IMR-90 (cell line): ENCODE measurements at regions not wholly inside any gene's neighbourhood (a gene's known extent, or its start where the extent isn't known, plus 50 kb on each side); places are given as distances from the start of the nearest gene placed in this dataset.

Experiments
- ATAC-seq: fragments of 200-7000 bp; cut with Tn5 transposase; 2 replicates; pipeline ENCODE4 v1.9.1; 2020; ENCODE audit warnings: low read depth, mild to moderate bottlenecking, moderate library complexity
- BruUV-seq: library from RNA; stranded (reverse); fragments of 400-500 nt; replicated peaks from 2 replicates; lab custom pipeline; 2021; lab: Mats Ljungman, UMichigan
- CTCF ChIA-PET: fragments of 300-600 bp; formaldehyde crosslinking; extraction: SDS; loops from one replicate; lab custom pipeline; 2021; ENCODE audit warnings: antibody characterized with exemption; lab: Yijun Ruan, JAX
- POLR2A ChIA-PET: fragments of 300-600 bp; sonication (Branson Sonifier 250); formaldehyde crosslinking; loops from one replicate; lab custom pipeline; 2022; ENCODE audit warnings: antibody characterized with exemption; ENCODE audit not compliant: unreplicated experiment; lab: Charles Lee
- DNase-seq: peaks from one replicate; pipeline ENCODE4 v3.0.0; 2013
- H2AFZ ChIP-seq: replicated peaks from 2 replicates; pipeline ENCODE3; 2013; ENCODE audit warnings: low read length, mild to moderate bottlenecking; ENCODE audit not compliant: poor library complexity
- H2AK5ac ChIP-seq: 2 replicates; pipeline ENCODE4 v1.6.1; 2013; ENCODE audit warnings: low read depth, low read length, inconsistent platforms
- H2AK9ac ChIP-seq: replicated peaks from 2 replicates; pipeline ENCODE3; 2013; ENCODE audit warnings: mild to moderate bottlenecking, low read depth, low read length, moderate library complexity; ENCODE audit not compliant: poor library complexity
- H2BK120ac ChIP-seq: 2 replicates; pipeline ENCODE4 v1.6.1; 2013; ENCODE audit warnings: low read depth, low read length, inconsistent platforms
- H2BK15ac ChIP-seq: 3 replicates; pipeline ENCODE4 v1.6.1; 2013; ENCODE audit warnings: low read depth, low read length, inconsistent platforms
- H2BK20ac ChIP-seq: 2 replicates; pipeline ENCODE4 v1.6.1; 2013; ENCODE audit warnings: low read depth, mild to moderate bottlenecking, inconsistent platforms, low read length, moderate library complexity
- H2BK5ac ChIP-seq: 2 replicates; pipeline ENCODE4 v1.6.1; 2013; ENCODE audit warnings: mild to moderate bottlenecking, low read depth, low read length, inconsistent platforms; ENCODE audit not compliant: poor library complexity, severe bottlenecking
- H3K14ac ChIP-seq: replicated peaks from 2 replicates; pipeline ENCODE4 v1.6.1; 2013; ENCODE audit warnings: low read depth, low read length, inconsistent platforms
- H3K18ac ChIP-seq: 2 replicates; pipeline ENCODE4 v1.6.1; 2013; ENCODE audit warnings: low read depth, low read length, control low read depth
- H3K23ac ChIP-seq: 2 replicates; pipeline ENCODE4 v1.6.1; 2013; ENCODE audit warnings: low read depth, low read length, inconsistent platforms
- H3K27ac ChIP-seq: 2 replicates; pipeline ENCODE4 v1.5.1; 2013; ENCODE audit warnings: mild to moderate bottlenecking, control low read depth, low read length; ENCODE audit not compliant: insufficient read depth
- H3K27me3 ChIP-seq: 2 replicates; pipeline ENCODE4 v1.6.1; 2013; ENCODE audit warnings: low read length; ENCODE audit not compliant: control insufficient read depth, insufficient read depth
- H3K36me3 ChIP-seq: 2 replicates; pipeline ENCODE4 v1.6.1; 2013; ENCODE audit warnings: low read length, mixed read lengths; ENCODE audit not compliant: control insufficient read depth, insufficient read depth
- H3K4ac ChIP-seq: 2 replicates; pipeline ENCODE4 v1.6.1; 2013; ENCODE audit warnings: low read depth, low read length, inconsistent platforms
- H3K4me1 ChIP-seq: 2 replicates; pipeline ENCODE4 v1.6.1; 2013; ENCODE audit warnings: low read length, mixed read lengths; ENCODE audit not compliant: control insufficient read depth, insufficient read depth
- H3K4me2 ChIP-seq: 2 replicates; pipeline ENCODE4 v1.6.1; 2013; ENCODE audit warnings: low read depth, mild to moderate bottlenecking, control low read depth, low read length, moderate library complexity
- H3K4me3 ChIP-seq: 2 replicates; pipeline ENCODE4 v1.5.1; 2013; ENCODE audit warnings: low read depth, mild to moderate bottlenecking, control low read depth, low read length, moderate library complexity; ENCODE audit not compliant: insufficient read depth
- H3K56ac ChIP-seq: 2 replicates; pipeline ENCODE4 v1.6.1; 2013; ENCODE audit warnings: low read length, inconsistent platforms; ENCODE audit not compliant: insufficient read depth; ENCODE audit errors: extremely low read depth
- H3K79me1 ChIP-seq, 2 experiments: 2 replicates each; pipeline ENCODE4 v1.6.1; 2013; ENCODE audit warnings: low read length in 2 of 2, inconsistent platforms in 1 of 2, low read depth in 1 of 2
- H3K9ac ChIP-seq: 2 replicates; pipeline ENCODE4 v1.6.1; 2013; ENCODE audit warnings: low read depth, low read length, control low read depth
- H3K9me1 ChIP-seq: 2 replicates; pipeline ENCODE4 v1.6.1; 2013; ENCODE audit warnings: low read length, inconsistent platforms; ENCODE audit not compliant: insufficient read depth
- H3K9me3 ChIP-seq: 2 replicates; pipeline ENCODE4 v1.6.1; 2013; ENCODE audit warnings: low read length; ENCODE audit not compliant: control insufficient read depth, insufficient read depth
- H4K20me1 ChIP-seq: 2 replicates; pipeline ENCODE4 v1.6.1; 2013; ENCODE audit warnings: low read length, inconsistent platforms; ENCODE audit not compliant: insufficient read depth
- H4K5ac ChIP-seq: 2 replicates; pipeline ENCODE4 v1.6.1; 2013; ENCODE audit warnings: mild to moderate bottlenecking, low read depth, low read length, control low read depth
- H4K8ac ChIP-seq, 2 experiments: 2 replicates each; pipeline ENCODE4 v1.6.1; 2013; ENCODE audit warnings: low read depth in 2 of 2, low read length in 2 of 2, control low read depth in 1 of 2, inconsistent platforms in 1 of 2
- H4K91ac ChIP-seq: 2 replicates; pipeline ENCODE4 v1.6.1; 2013; ENCODE audit warnings: low read depth, low read length, inconsistent platforms; ENCODE audit not compliant: insufficient read depth
- BHLHE40 ChIP-seq: fragments of 150-350 bp; IDR thresholded peaks from 2 replicates; pipeline ENCODE4 v1.6.1; 2016; ENCODE audit warnings: mild to moderate bottlenecking, low read depth, low read length
- CEBPB ChIP-seq: IDR thresholded peaks from 2 replicates; pipeline ENCODE4 v1.6.1; 2012; ENCODE audit warnings: low read depth, low read length, improper control_type of control experiment
- CHD1 ChIP-seq: IDR thresholded peaks from 2 replicates; pipeline ENCODE4 v1.6.1; 2012; ENCODE audit warnings: low read depth, low read length, improper control_type of control experiment
- CTCF ChIP-seq: conservative IDR thresholded peaks from 2 replicates; pipeline ENCODE4 v1.5.1; 2012; ENCODE audit warnings: mild to moderate bottlenecking, low read depth, low read length, improper control_type of control experiment
- FOS ChIP-seq: fragments of 150-350 bp; IDR thresholded peaks from 2 replicates; pipeline ENCODE4 v1.6.1; 2016; ENCODE audit warnings: low read depth, low read length
- MAFK ChIP-seq: IDR thresholded peaks from 2 replicates; pipeline ENCODE4 v1.6.1; 2012; ENCODE audit warnings: low read depth, low read length, improper control_type of control experiment
- MXI1 ChIP-seq: IDR thresholded peaks from 2 replicates; pipeline ENCODE4 v1.6.1; 2012; ENCODE audit warnings: low read depth, mild to moderate bottlenecking, low read length, moderate library complexity, borderline replicate concordance
- POLR2A ChIP-seq: IDR thresholded peaks from 2 replicates; pipeline ENCODE4 v1.6.1; 2012; ENCODE audit warnings: mild to moderate bottlenecking, low read depth, low read length
- RCOR1 ChIP-seq: IDR thresholded peaks from 2 replicates; pipeline ENCODE4 v1.6.1; 2012; ENCODE audit warnings: mild to moderate bottlenecking, low read length, improper control_type of control experiment; ENCODE audit not compliant: insufficient replicate concordance
- RFX5 ChIP-seq: IDR thresholded peaks from 2 replicates; pipeline ENCODE4 v1.8.0; 2012; ENCODE audit warnings: low read depth, mild to moderate bottlenecking, low read length, moderate library complexity
- SMC3 ChIP-seq: fragments of 150-350 bp; IDR thresholded peaks from 2 replicates; pipeline ENCODE4 v1.6.1; 2016; ENCODE audit warnings: low read depth, mild to moderate bottlenecking, antibody characterized with exemption, low read length, moderate library complexity
- USF2 ChIP-seq: fragments of 150-350 bp; IDR thresholded peaks from 2 replicates; pipeline ENCODE4 v1.6.1; 2017; ENCODE audit warnings: mild to moderate bottlenecking, antibody characterized with exemption, low read length, low read depth
- WGBS, 2 experiments: methylation state at CpG; one replicate each; pipeline versions ENCODE4 v1.1.5 to v1.1.7; 2013; ENCODE audit warnings: missing lambda C conversion rate in 2 of 2; ENCODE audit not compliant: insufficient read length in 1 of 2; ENCODE audit errors: extremely low coverage in 2 of 2; 5-methylcytosine and 5-hydroxymethylcytosine counted together
- dilution Hi-C: fragments of 300-500 bp; cut with HindIII; formaldehyde crosslinking; loops from one replicate; pipeline ENCODE4 v1.14.3; 2018; ENCODE audit warnings: low sequenced_read_pairs; ENCODE audit not compliant: unreplicated experiment
- in situ Hi-C: fragments of 300-500 bp; cut with MboI; formaldehyde crosslinking; loops from 3 replicates; pipeline ENCODE4 v1.14.3; 2019; ENCODE audit warnings: low sequenced_read_pairs, inconsistent platforms, mixed read lengths
- intact Hi-C: fragments of 100-400 bp; cut with micrococcal nuclease; formaldehyde crosslinking; loops from 2 replicates; pipeline ENCODE4 v1.10.0; 2022

- Histone ChIP-seq H3K27ac (no peak overlapping the region), H2BK5ac (no peak overlapping the region), H3K79me1 (0 out of 4 replicates have a peak, but pooled peaks cover 0 to 2% of the 10 kb centered on the region in 2 experiments), H3K4me2 (no peak overlapping the region), H3K9ac (no peak overlapping the region), H3K23ac (no peak overlapping the region), H2AK9ac (no peak overlapping the region), H3K4me3 (no peak overlapping the region), H2AK5ac (no peak overlapping the region), H2BK15ac (no peak overlapping the region), H3K9me3 (no peaks in the 10 kb centered on the region), H3K18ac (no peak overlapping the region), H2AFZ (no peak overlapping the region), H2BK20ac (no peak overlapping the region), H2BK120ac (no peak overlapping the region), H3K27me3 (no peaks in the 10 kb centered on the region), H4K91ac (no peak overlapping the region), H4K20me1 (no peaks in the 10 kb centered on the region), H3K4me1 (peaks cover 20% of the 10 kb centered on the region), H3K36me3 (no peaks in the 10 kb centered on the region), H3K14ac (no peak overlapping the region), H4K8ac (no peak overlapping the region), H3K9me1 (peaks cover 5% of the 10 kb centered on the region; the same call in 1 of the 2 replicates), H3K4ac (no peak overlapping the region), H4K5ac (no peak overlapping the region), H3K56ac (no peak overlapping the region)
- no TSS peak for BruUV-seq
- in situ Hi-C loops = no loop called here
- ATAC-seq (no peak), DNase-seq (no peak)
- no CpG with 5 or more reads among the region's 1 CpG for WGBS, 2 experiments
- ChIA-PET POLR2A (no interaction called here), CTCF (no interaction called here)
- dilution Hi-C loops = no loop called here
- intact Hi-C loops = no loop called here
- TF ChIP-seq USF2 (no peak), MAFK (no peak), CHD1 (no peak), FOS (no peak), RFX5 (no peak), SMC3 (no peak), RCOR1 (no peak), CTCF (no peak), POLR2A (no peak), BHLHE40 (no peak), MXI1 (no peak), CEBPB (no peak)
These were observed 88.2 kb upstream of the TSC22D1 start for GRCh38 chr13:44664308-44664707.
